Esophagus squamous epithelium (tissue), 4 donors: ENCODE measurements at regions not wholly inside any gene's neighbourhood (a gene's known extent, or its start where the extent isn't known, plus 50 kb on each side); places are given as distances from the start of the nearest gene placed in this dataset.

ENCODE experiments used
- CTCF ChIP-seq, 6 experiments: fragments of 450-650 bp in 4 of 6; fragments of 200-600 bp in 2 of 6; sonication (generic) in 2 of 6; IDR thresholded peaks; one replicate each; pipeline ENCODE4 v1.5.1; 2016 to 2019; ENCODE audit warnings: antibody characterized with exemption in 6 of 6, mild to moderate bottlenecking in 4 of 6, moderate library complexity in 4 of 6
- POLR2A ChIP-seq, 4 donors: fragments of 450-650 bp; IDR thresholded peaks; one replicate each; pipeline ENCODE4 v1.6.1; 2017; ENCODE audit warnings: antibody characterized with exemption in 4 of 4, mild to moderate bottlenecking in 4 of 4, moderate library complexity in 3 of 4

GRCh38 chr7:153320681-153321080 is 561.1 kb downstream of the ACTR3B start:
- no peak for TF ChIP-seq CTCF (IDR thresholded peaks at IDR 0.05)
- TF ChIP-seq POLR2A (IDR thresholded peaks at IDR 0.05): no peak
